Loucy (cell line): ENCODE measurements at regions not wholly inside any gene's neighbourhood (a gene's known extent, or its start where the extent isn't known, plus 50 kb on each side); places are given as distances from the start of the nearest gene placed in this dataset.

Source experiments
- H2AFZ ChIP-seq: fragments of 200-600 bp; sonication (generic); 2 replicates; pipeline ENCODE4 v1.6.0; 2016; ENCODE audit warnings: antibody characterized with exemption, mild to moderate bottlenecking, low read length, moderate library complexity
- H3F3A ChIP-seq: fragments of 200-600 bp; 2 replicates; pipeline ENCODE4 v1.6.0; 2016; ENCODE audit warnings: antibody characterized with exemption, low read depth, mild to moderate bottlenecking
- H3K27me3 ChIP-seq: fragments of 200-600 bp; sonication (generic); 2 replicates; pipeline ENCODE4 v1.6.1; 2014; ENCODE audit warnings: low read length, mild to moderate bottlenecking; ENCODE audit not compliant: insufficient read depth, poor library complexity, severe bottlenecking
- H3K36me3 ChIP-seq: fragments of 200-600 bp; sonication (generic); 2 replicates; pipeline ENCODE4 v1.6.1; 2016; ENCODE audit warnings: low read length; ENCODE audit not compliant: insufficient read depth
- H3K4me1 ChIP-seq: fragments of 200-600 bp; sonication (generic); 2 replicates; pipeline ENCODE4 v1.5.1; 2014; ENCODE audit warnings: low read length, mild to moderate bottlenecking; ENCODE audit not compliant: insufficient read depth, poor library complexity, severe bottlenecking
- H3K4me2 ChIP-seq: fragments of 200-600 bp; sonication (generic); 2 replicates; pipeline ENCODE4 v1.6.0; 2014; ENCODE audit warnings: antibody characterized with exemption, low read length, low read depth, mild to moderate bottlenecking; ENCODE audit not compliant: poor library complexity, severe bottlenecking
- H3K4me3 ChIP-seq: fragments of 200-600 bp; sonication (generic); 2 replicates; pipeline ENCODE4 v1.5.1; 2014; ENCODE audit warnings: low read length, mild to moderate bottlenecking, mixed read lengths; ENCODE audit not compliant: poor library complexity, severe bottlenecking
- H3K79me2 ChIP-seq: fragments of 200-600 bp; sonication (generic); 2 replicates; pipeline ENCODE4 v1.6.1; 2014; ENCODE audit warnings: low read length; ENCODE audit not compliant: insufficient read depth
- H3K9ac ChIP-seq: fragments of 200-600 bp; sonication (generic); 2 replicates; pipeline ENCODE4 v1.6.0; 2014; ENCODE audit warnings: mild to moderate bottlenecking, low read depth, low read length, moderate library complexity; ENCODE audit not compliant: poor library complexity, severe bottlenecking
- H3K9me2 ChIP-seq: fragments of 200-600 bp; sonication (generic); replicated peaks from 2 replicates; pipeline ENCODE4 v1.6.1; 2016; ENCODE audit warnings: low read depth, low read length, mixed read lengths
- H3K9me3 ChIP-seq: fragments of 200-600 bp; sonication (generic); 2 replicates; pipeline ENCODE4 v1.6.1; 2014; ENCODE audit warnings: mild to moderate bottlenecking, antibody characterized with exemption, low read length, low read depth; ENCODE audit not compliant: insufficient read depth
- H4K20me1 ChIP-seq: fragments of 200-600 bp; sonication (generic); 2 replicates; pipeline ENCODE4 v1.6.0; 2014; ENCODE audit warnings: antibody characterized with exemption, low read length, mild to moderate bottlenecking; ENCODE audit not compliant: insufficient read depth, poor library complexity, severe bottlenecking
- CTCF ChIP-seq: fragments of 200-600 bp; sonication (generic); conservative IDR thresholded peaks from 2 replicates; pipeline ENCODE4 v1.5.1; 2014; ENCODE audit warnings: mild to moderate bottlenecking, antibody characterized with exemption, low read length
- EZH2phosphoT487 ChIP-seq: fragments of 200-600 bp; IDR thresholded peaks from 2 replicates; pipeline ENCODE4 v1.6.1; 2018; ENCODE audit warnings: antibody characterized with exemption, mild to moderate bottlenecking, moderate library complexity, borderline replicate concordance

- no peaks in the 10 kb centered on the region for H3F3A ChIP-seq
- no peaks in the 10 kb centered on the region for H3K79me2 ChIP-seq
- no peaks in the 10 kb centered on the region for H3K27me3 ChIP-seq
- no peaks in the 10 kb centered on the region for H3K36me3 ChIP-seq
- H3K4me1 ChIP-seq: peaks cover 42% of the 10 kb centered on the region
- no peaks in the 10 kb centered on the region for H3K9me2 ChIP-seq
- TF ChIP-seq EZH2phosphoT487: no peak
- no peak for TF ChIP-seq CTCF
- H2AFZ ChIP-seq: no peak overlapping the region
- H3K9me3 ChIP-seq: no peaks in the 10 kb centered on the region
- H4K20me1 ChIP-seq: no peaks in the 10 kb centered on the region
- no peak overlapping the region for H3K4me3 ChIP-seq
- H3K9ac ChIP-seq: no peak overlapping the region
- H3K4me2 ChIP-seq: no peak overlapping the region
Measured at GRCh38 chr22:22741843-22742242, 97.4 kb downstream of the GGTLC2 start.

- Histone ChIP-seq H3K36me3 (no peaks in the 10 kb centered on the region), H3K9me3 (no peaks in the 10 kb centered on the region), H3K9ac (no peak overlapping the region), H3K4me2 (no peak overlapping the region), H3K4me3 (no peak overlapping the region), H3K27me3 (no peaks in the 10 kb centered on the region), H3K79me2 (no peaks in the 10 kb centered on the region), H2AFZ (no peak overlapping the region), H4K20me1 (no peaks in the 10 kb centered on the region), H3K9me2 (no peaks in the 10 kb centered on the region), H3K4me1 (peaks cover 42% of the 10 kb centered on the region), H3F3A (no peaks in the 10 kb centered on the region)
- no peak for TF ChIP-seq EZH2phosphoT487
- no peak for TF ChIP-seq CTCF
Measured at GRCh38 chr22:22742641-22743040, 98.2 kb downstream of the GGTLC2 start.

- Histone ChIP-seq H3K4me3 (no peak overlapping the region), H3K4me1 (peaks cover 42% of the 10 kb centered on the region), H3K9me2 (no peaks in the 10 kb centered on the region), H3K4me2 (no peak overlapping the region), H3K27me3 (no peaks in the 10 kb centered on the region), H3K9ac (no peak overlapping the region), H2AFZ (no peak overlapping the region), H3K36me3 (no peaks in the 10 kb centered on the region), H3K9me3 (no peaks in the 10 kb centered on the region), H3K79me2 (no peaks in the 10 kb centered on the region), H3F3A (no peaks in the 10 kb centered on the region), H4K20me1 (no peaks in the 10 kb centered on the region)
- TF ChIP-seq CTCF: no peak
- no peak for TF ChIP-seq EZH2phosphoT487
Measured at GRCh38 chr22:22743128-22743760, 98.8 kb downstream of the GGTLC2 start.
